H9 (cell line): ENCODE measurements at regions not wholly inside any gene's neighbourhood (a gene's known extent, or its start where the extent isn't known, plus 50 kb on each side); places are given as distances from the start of the nearest gene placed in this dataset.

ENCODE experiments used
- DNase-seq: peaks from one replicate; pipeline ENCODE4 v3.0.0-alpha.2; 2017
- H2AFZ ChIP-seq: one replicate; pipeline ENCODE4 v1.6.1; 2013; ENCODE audit warnings: mild to moderate bottlenecking, low read length, control low read depth, moderate library complexity
- H2AK5ac ChIP-seq: 2 replicates; pipeline ENCODE4 v1.6.1; 2013; ENCODE audit warnings: low read length, control low read depth, mixed read lengths; ENCODE audit not compliant: insufficient read length
- H2BK120ac ChIP-seq: one replicate; pipeline ENCODE4 v1.6.1; 2013; ENCODE audit warnings: low read depth, mild to moderate bottlenecking, low read length, control low read depth, inconsistent platforms; ENCODE audit not compliant: poor library complexity, severe bottlenecking
- H2BK12ac ChIP-seq: 2 replicates; pipeline ENCODE4 v1.6.1; 2013; ENCODE audit warnings: low read length, control low read depth, mixed read lengths, low read depth; ENCODE audit not compliant: insufficient read length
- H2BK15ac ChIP-seq: 2 replicates; pipeline ENCODE4 v1.6.1; 2013; ENCODE audit warnings: low read depth, low read length, control low read depth
- H2BK20ac ChIP-seq: one replicate; pipeline ENCODE4 v1.6.1; 2013; ENCODE audit warnings: low read depth, mild to moderate bottlenecking, low read length, control low read depth, inconsistent platforms; ENCODE audit not compliant: poor library complexity, severe bottlenecking
- H2BK5ac ChIP-seq: 2 replicates; pipeline ENCODE4 v1.6.1; 2013; ENCODE audit warnings: low read length, control low read depth, mixed read lengths; ENCODE audit not compliant: insufficient read length
- H3K14ac ChIP-seq: 2 replicates; pipeline ENCODE4 v1.6.1; 2013; ENCODE audit warnings: low read length, control low read depth; ENCODE audit not compliant: insufficient read depth
- H3K18ac ChIP-seq: 2 replicates; pipeline ENCODE4 v1.6.1; 2013; ENCODE audit warnings: low read depth, mild to moderate bottlenecking, mixed read lengths, low read length, control low read depth; ENCODE audit not compliant: insufficient read length
- H3K23ac ChIP-seq: 2 replicates; pipeline ENCODE4 v1.6.1; 2013; ENCODE audit warnings: low read length, control low read depth, mixed read lengths, low read depth; ENCODE audit not compliant: insufficient read length
- H3K23me2 ChIP-seq: 2 replicates; pipeline ENCODE4 v1.6.1; 2013; ENCODE audit warnings: low read depth, mild to moderate bottlenecking, mixed read lengths, low read length, control low read depth; ENCODE audit not compliant: insufficient read length, poor library complexity, severe bottlenecking
- H3K27ac ChIP-seq: 2 replicates; pipeline ENCODE4 v1.5.1; 2013; ENCODE audit warnings: low read length, control low read depth, mixed read lengths, low read depth; ENCODE audit not compliant: insufficient read length
- H3K27me3 ChIP-seq: 2 replicates; pipeline ENCODE4 v1.6.1; 2013; ENCODE audit warnings: low read length, control low read depth, inconsistent platforms; ENCODE audit not compliant: insufficient read depth
- H3K4ac ChIP-seq: 2 replicates; pipeline ENCODE4 v1.6.1; 2013; ENCODE audit warnings: low read depth, mild to moderate bottlenecking, control low read depth, inconsistent platforms, low read length, moderate library complexity
- H3K4me1 ChIP-seq: 2 replicates; pipeline ENCODE4 v1.6.1; 2013; ENCODE audit warnings: low read length, control low read depth, inconsistent platforms; ENCODE audit not compliant: insufficient read depth
- H3K4me2 ChIP-seq: 2 replicates; pipeline ENCODE4 v1.6.1; 2013; ENCODE audit warnings: low read length, control low read depth, mixed read lengths; ENCODE audit not compliant: insufficient read length, insufficient read depth
- H3K56ac ChIP-seq: 2 replicates; pipeline ENCODE4 v1.6.1; 2013; ENCODE audit warnings: low read depth, mild to moderate bottlenecking, mixed read lengths, low read length, control low read depth; ENCODE audit not compliant: insufficient read length
- H3K79me1 ChIP-seq: 2 replicates; pipeline ENCODE4 v1.6.1; 2013; ENCODE audit warnings: low read depth, mild to moderate bottlenecking, moderate library complexity, low read length, control low read depth, inconsistent platforms; ENCODE audit not compliant: insufficient read depth, poor library complexity, severe bottlenecking
- H3K79me2 ChIP-seq: 2 replicates; pipeline ENCODE4 v1.6.1; 2013; ENCODE audit warnings: low read length, control low read depth, inconsistent platforms; ENCODE audit not compliant: insufficient read depth
- H3K9ac ChIP-seq: 2 replicates; pipeline ENCODE4 v1.6.1; 2013; ENCODE audit warnings: low read length, control low read depth, mixed read lengths; ENCODE audit not compliant: insufficient read length; ENCODE audit errors: extremely low read depth
- H3K9me3 ChIP-seq: one replicate; pipeline ENCODE4 v1.6.1; 2013; ENCODE audit warnings: low read depth, low read length, inconsistent platforms; ENCODE audit not compliant: control insufficient read depth
- H3T11ph ChIP-seq: one replicate; pipeline ENCODE4 v1.6.1; 2013; ENCODE audit warnings: mild to moderate bottlenecking, low read length, control low read depth, inconsistent platforms
- H4K20me1 ChIP-seq: one replicate; pipeline ENCODE4 v1.6.1; 2013; ENCODE audit not compliant: control insufficient read depth, insufficient read length, insufficient read depth
- H4K5ac ChIP-seq: 2 replicates; pipeline ENCODE4 v1.6.1; 2013; ENCODE audit warnings: low read depth, mild to moderate bottlenecking, mixed read lengths, low read length, control low read depth; ENCODE audit not compliant: insufficient read length
- H4K8ac ChIP-seq: replicated peaks from 2 replicates; pipeline ENCODE4 v1.6.1; 2013; ENCODE audit warnings: low read length, control low read depth, mixed read lengths, low read depth; ENCODE audit not compliant: insufficient read length
- H4K91ac ChIP-seq: 2 replicates; pipeline ENCODE4 v1.6.1; 2013; ENCODE audit warnings: low read depth, mild to moderate bottlenecking, moderate library complexity, mixed read lengths, low read length, control low read depth; ENCODE audit not compliant: insufficient read length
- H3K27ac Mint-ChIP-seq, 3 experiments: 2 replicates in 2 of 3; 3 replicates in 1 of 3; pipeline ENCODE4 v1.8.0; 2020 to 2021; ENCODE audit warnings: mixed read lengths in 3 of 3, mild to moderate bottlenecking in 1 of 3, moderate library complexity in 1 of 3
- H3K27me3 Mint-ChIP-seq: 2 replicates; pipeline ENCODE4 v1.8.0; 2021; ENCODE audit warnings: low read depth, mild to moderate bottlenecking, moderate library complexity, mixed read lengths
- H3K36me3 Mint-ChIP-seq, 3 experiments: 2 replicates in 2 of 3; 3 replicates in 1 of 3; pipeline ENCODE4 v1.8.0; 2020 to 2021; ENCODE audit warnings: low read depth in 3 of 3, mixed read lengths in 3 of 3; ENCODE audit not compliant: insufficient read depth in 1 of 3
- H3K4me1 Mint-ChIP-seq, 2 experiments: 2 replicates each; pipeline ENCODE4 v1.8.0; 2020; ENCODE audit warnings: mixed read lengths in 2 of 2
- H3K4me3 Mint-ChIP-seq, 2 experiments: 2 replicates in 1 of 2; 3 replicates in 1 of 2; pipeline ENCODE4 v1.8.0; 2020 to 2021; ENCODE audit warnings: mild to moderate bottlenecking in 2 of 2, mixed read lengths in 2 of 2, moderate library complexity in 1 of 2
- H3K9me3 Mint-ChIP-seq, 2 experiments: 2 replicates in 1 of 2; 3 replicates in 1 of 2; pipeline ENCODE4 v1.8.0; 2020; ENCODE audit warnings: mild to moderate bottlenecking in 2 of 2, mixed read lengths in 2 of 2, moderate library complexity in 1 of 2
- WGBS: extraction: QIAGEN DNeasy Blood & Tissue Kit; methylation state at CpG from one replicate; pipeline ENCODE4 v1.1.7; 2013; ENCODE audit warnings: missing lambda C conversion rate, low lambda C conversion rate, mixed read lengths; ENCODE audit not compliant: insufficient read length; ENCODE audit errors: extremely low coverage; 5-methylcytosine and 5-hydroxymethylcytosine counted together
- TF ChIP-seq, protein P1 (sequence below): fragments of 200-600 bp; sonication (generic); conservative IDR thresholded peaks from 3 replicates; pipeline ENCODE4 v1.8.0; 2021; ENCODE audit warnings: antibody characterized with exemption, mild to moderate bottlenecking

DNA sequence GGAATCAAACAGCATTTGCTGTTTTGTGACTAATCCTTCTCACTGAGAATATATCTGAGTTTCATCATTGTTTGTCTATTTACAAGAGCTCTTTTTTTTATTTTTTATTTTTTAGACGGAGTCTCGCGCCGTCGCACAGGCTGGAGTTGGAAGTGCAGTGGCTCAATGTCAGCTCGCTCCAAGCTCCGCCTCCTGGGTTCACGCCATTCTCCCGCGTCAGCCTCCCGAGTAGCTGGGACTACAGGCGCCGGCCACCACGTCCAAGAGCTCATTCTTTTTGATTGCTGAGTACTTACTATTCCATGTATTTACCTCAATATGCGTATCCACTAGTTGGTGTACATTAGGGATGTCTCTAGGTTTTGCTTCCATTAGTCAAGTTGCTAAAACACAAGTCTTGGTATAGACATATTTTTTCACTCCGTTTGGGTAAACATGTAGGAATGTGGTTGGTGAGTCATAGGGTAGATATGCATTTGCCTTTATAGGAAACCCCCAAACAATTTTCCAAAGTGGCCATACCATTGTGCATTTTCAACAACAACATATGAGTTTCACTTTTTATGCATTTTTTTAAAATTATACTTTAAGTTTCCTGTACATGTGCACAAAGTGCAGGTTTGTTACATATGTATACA, 1005.0 kb upstream of the CDH10 start:
- Histone ChIP-seq H3K79me2 (no peaks in the 10 kb centered on the region), H3K79me1 (no peaks in the 10 kb centered on the region), H3K9me3 (no peaks in the 10 kb centered on the region), H3K4ac (no peak overlapping the region), H3K18ac (no peak overlapping the region), H4K8ac (no peak overlapping the region), H3K23ac (no peak overlapping the region), H2AK5ac (no peak overlapping the region), H3K27me3 (no peaks in the 10 kb centered on the region), H3K14ac (no peak overlapping the region), H3K4me2 (no peak overlapping the region), H2BK120ac (no peak overlapping the region), H2BK20ac (no peak overlapping the region), H4K5ac (no peak overlapping the region), H2AFZ (no peak overlapping the region), H3K23me2 (no peaks in the 10 kb centered on the region), H3K4me1 (no peaks in the 10 kb centered on the region), H3T11ph (no peak overlapping the region), H2BK15ac (no peak overlapping the region), H2BK5ac (no peak overlapping the region), H3K56ac (no peak overlapping the region), H4K20me1 (no peaks in the 10 kb centered on the region), H3K9ac (no peak overlapping the region), H4K91ac (no peak overlapping the region), H2BK12ac (no peak overlapping the region), H3K27ac (no peak overlapping the region)
- no peaks in the 10 kb centered on the region for H3K27me3 Mint-ChIP-seq
- TF ChIP-seq, protein P1, sequence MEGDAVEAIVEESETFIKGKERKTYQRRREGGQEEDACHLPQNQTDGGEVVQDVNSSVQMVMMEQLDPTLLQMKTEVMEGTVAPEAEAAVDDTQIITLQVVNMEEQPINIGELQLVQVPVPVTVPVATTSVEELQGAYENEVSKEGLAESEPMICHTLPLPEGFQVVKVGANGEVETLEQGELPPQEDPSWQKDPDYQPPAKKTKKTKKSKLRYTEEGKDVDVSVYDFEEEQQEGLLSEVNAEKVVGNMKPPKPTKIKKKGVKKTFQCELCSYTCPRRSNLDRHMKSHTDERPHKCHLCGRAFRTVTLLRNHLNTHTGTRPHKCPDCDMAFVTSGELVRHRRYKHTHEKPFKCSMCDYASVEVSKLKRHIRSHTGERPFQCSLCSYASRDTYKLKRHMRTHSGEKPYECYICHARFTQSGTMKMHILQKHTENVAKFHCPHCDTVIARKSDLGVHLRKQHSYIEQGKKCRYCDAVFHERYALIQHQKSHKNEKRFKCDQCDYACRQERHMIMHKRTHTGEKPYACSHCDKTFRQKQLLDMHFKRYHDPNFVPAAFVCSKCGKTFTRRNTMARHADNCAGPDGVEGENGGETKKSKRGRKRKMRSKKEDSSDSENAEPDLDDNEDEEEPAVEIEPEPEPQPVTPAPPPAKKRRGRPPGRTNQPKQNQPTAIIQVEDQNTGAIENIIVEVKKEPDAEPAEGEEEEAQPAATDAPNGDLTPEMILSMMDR, result no peak
- no peak for DNase-seq
- peaks cover 21 to 27% of the 10 kb centered on the region in 2 experiments for H3K9me3 Mint-ChIP-seq
- no CpG with 5 or more reads among the region's 16 CpGs for WGBS
- H3K4me3 Mint-ChIP-seq, result no peak overlapping the region
- H3K36me3 Mint-ChIP-seq, result peaks cover 3 to 12% (median 5%) of the 10 kb centered on the region in 3 experiments
- no peaks in the 10 kb centered on the region for H3K4me1 Mint-ChIP-seq
- no peak overlapping the region for H3K27ac Mint-ChIP-seq
